ENCODE measurements at regions not wholly inside any gene's neighbourhood (a gene's known extent, or its start where the extent isn't known, plus 50 kb on each side); places are given as distances from the start of the nearest gene placed in this dataset.

DNA sequence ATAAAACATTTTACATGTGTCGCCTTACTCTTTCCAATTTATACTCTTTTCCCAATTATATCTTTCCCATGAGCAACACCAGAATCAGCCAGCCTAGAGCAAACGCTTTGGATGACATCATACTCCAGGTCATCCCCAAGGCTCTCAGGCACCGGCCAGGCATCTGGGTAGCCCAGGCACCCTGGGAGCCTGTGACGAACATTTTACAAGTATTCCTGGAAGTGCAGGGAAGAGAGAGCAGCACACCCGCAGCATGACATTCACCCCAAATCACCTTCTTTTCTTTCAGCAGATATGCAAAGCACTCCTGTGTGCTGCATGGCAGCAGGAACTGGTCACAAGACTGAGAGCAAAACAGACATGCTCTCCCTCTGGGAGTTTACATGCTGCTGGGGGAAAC lies 75.7 kb upstream of the SMIM23 start (continued):
- TF ChIP-seq, protein P1, sequence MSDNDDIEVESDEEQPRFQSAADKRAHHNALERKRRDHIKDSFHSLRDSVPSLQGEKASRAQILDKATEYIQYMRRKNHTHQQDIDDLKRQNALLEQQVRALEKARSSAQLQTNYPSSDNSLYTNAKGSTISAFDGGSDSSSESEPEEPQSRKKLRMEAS (CRISPR knock-in tag; IDR thresholded peaks at IDR 0.05): no peak
- TF ChIP-seq, protein P2, sequence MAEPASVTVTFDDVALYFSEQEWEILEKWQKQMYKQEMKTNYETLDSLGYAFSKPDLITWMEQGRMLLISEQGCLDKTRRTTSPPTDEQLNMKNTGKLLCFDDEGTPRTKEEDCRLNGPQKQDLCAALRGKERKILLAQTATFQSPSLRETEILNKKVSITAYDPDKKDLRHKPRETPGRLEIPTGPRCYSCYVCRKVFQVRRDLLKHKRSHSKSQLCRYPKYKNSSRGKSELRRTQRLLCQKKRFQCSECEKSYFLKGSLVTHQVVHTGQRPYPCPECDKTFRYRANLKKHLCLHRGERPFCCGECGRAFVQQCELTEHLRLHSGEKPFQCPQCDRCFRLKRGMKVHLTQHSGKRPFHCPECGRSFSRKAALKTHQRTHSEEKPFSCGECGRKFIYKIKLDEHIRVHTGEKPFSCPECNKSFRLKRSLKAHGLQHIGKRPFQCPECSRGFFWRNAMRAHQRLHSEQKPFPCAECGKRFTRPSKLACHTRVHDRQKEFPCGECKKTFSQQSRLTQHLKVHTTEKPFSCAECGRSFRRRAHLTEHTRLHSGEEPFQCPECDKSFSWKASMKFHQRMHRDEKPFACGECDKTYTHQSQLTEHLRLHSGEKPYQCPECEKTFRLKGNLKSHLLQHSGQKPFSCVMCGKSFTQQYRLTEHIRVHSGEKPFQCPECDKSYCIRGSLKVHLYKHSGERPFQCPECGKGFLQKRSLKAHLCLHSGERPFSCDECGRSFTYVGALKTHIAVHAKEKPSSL (CRISPR knock-in tag; conservative IDR thresholded peaks at IDR 0.05): no peak
- TF ChIP-seq JAZF1 (CRISPR knock-in tag; IDR thresholded peaks at IDR 0.05): no peak
- TF ChIP-seq GTF2I (CRISPR knock-in tag; conservative IDR thresholded peaks at IDR 0.05): no peak
- TF ChIP-seq ZNF423 (CRISPR knock-in tag; IDR thresholded peaks at IDR 0.05): no peak
- no peak for TF ChIP-seq TEAD4 (CRISPR knock-in tag; IDR thresholded peaks at IDR 0.05)

DNA sequence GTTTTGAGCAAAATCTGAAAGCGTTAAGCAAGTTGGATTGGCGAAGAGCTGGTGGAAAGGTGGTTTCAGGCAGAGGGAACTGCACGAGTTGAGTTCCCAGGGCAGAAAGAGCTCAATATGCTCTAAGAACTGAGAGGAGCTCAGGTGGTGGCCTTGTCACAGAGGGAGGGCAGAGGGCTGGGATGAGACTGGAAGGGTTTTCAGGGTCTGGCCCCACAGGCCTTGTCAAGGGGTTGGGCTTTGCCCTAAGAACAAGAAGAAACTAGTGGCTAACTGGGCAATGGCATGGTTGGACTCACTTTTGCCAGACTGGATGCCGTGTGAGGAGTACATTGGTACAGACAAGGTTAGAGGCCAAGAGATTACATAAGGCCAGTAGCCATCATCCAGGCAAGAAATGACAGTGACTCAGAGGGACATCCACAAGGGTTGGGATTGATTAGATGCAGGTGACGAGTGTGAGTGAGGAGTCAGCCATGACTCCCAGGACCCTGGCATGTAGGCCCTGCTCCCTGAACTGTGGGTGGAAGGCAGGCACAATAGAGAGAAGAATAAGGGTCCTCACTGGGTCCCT lies 75.1 kb upstream of the SMIM23 start:
- DNase-seq (ENCODE audit: low spot score) (no peak), ATAC-seq (no peak)
- ChIA-PET CTCF (interaction anchor here (1.0 kb wide), 1 partner anchor 87 kb away, joined by 3 read pairs; no protein-coding TSS in a partner anchor), POLR2A (no interaction called here)
- H3K36me3 Mint-ChIP-seq: no peaks in the 10 kb centered on the region
- peaks cover 2% of the 10 kb centered on the region; the same call in 1 of the 2 replicates for H3K27me3 Mint-ChIP-seq (ENCODE audit: low read depth)
- peaks cover 6% of the 10 kb centered on the region; the same call in 1 of the 2 replicates for H3K4me1 Mint-ChIP-seq
- TF ChIP-seq JUN (CRISPR knock-in tag; IDR thresholded peaks at IDR 0.05): no peak
- no peak for TF ChIP-seq SOX15 (CRISPR knock-in tag; IDR thresholded peaks at IDR 0.05)
- no peak for TF ChIP-seq ZNF396 (CRISPR knock-in tag; IDR thresholded peaks at IDR 0.05; ENCODE audit: borderline replicate concordance)
- TF ChIP-seq, protein P3, sequence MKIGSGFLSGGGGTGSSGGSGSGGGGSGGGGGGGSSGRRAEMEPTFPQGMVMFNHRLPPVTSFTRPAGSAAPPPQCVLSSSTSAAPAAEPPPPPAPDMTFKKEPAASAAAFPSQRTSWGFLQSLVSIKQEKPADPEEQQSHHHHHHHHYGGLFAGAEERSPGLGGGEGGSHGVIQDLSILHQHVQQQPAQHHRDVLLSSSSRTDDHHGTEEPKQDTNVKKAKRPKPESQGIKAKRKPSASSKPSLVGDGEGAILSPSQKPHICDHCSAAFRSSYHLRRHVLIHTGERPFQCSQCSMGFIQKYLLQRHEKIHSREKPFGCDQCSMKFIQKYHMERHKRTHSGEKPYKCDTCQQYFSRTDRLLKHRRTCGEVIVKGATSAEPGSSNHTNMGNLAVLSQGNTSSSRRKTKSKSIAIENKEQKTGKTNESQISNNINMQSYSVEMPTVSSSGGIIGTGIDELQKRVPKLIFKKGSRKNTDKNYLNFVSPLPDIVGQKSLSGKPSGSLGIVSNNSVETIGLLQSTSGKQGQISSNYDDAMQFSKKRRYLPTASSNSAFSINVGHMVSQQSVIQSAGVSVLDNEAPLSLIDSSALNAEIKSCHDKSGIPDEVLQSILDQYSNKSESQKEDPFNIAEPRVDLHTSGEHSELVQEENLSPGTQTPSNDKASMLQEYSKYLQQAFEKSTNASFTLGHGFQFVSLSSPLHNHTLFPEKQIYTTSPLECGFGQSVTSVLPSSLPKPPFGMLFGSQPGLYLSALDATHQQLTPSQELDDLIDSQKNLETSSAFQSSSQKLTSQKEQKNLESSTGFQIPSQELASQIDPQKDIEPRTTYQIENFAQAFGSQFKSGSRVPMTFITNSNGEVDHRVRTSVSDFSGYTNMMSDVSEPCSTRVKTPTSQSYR (CRISPR knock-in tag; IDR thresholded peaks at IDR 0.05): no peak
- H3K27ac Mint-ChIP-seq: 0 out of 2 replicates have a peak overlapping the region, but pooled peaks have one; percentile 7
- H3K4me3 Mint-ChIP-seq: no peak overlapping the region
- peaks cover 4% of the 10 kb centered on the region for H3K9me3 Mint-ChIP-seq

DNA sequence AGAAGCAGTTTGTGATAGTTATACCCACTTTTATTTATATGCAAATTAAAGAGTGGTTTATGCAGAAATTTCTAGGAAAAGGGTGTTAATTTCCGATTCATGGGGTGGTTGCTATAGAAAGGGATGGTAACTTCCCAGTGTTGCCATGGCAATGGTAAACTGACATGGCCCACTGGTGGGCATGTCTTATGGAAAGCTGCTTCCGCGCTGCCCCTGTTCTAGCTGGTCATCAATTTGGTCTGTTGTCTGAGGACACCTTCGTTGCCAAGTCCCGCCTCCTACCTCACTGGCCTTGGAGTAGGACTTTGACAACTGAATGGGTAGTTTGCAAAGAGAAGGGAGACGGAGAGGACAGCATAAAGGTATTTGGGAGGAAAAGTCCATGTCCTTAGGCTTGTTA lies 74.0 kb upstream of the SMIM23 start:
- Mint-ChIP-seq H3K27ac (no peak overlapping the region), H3K4me3 (no peak overlapping the region), H3K27me3 (ENCODE audit: low read depth) (peaks cover 2% of the 10 kb centered on the region; the same call in 1 of the 2 replicates), H3K4me1 (peaks cover 6% of the 10 kb centered on the region; the same call in 1 of the 2 replicates), H3K36me3 (no peaks in the 10 kb centered on the region), H3K9me3 (peaks cover 4% of the 10 kb centered on the region)
- CTCF ChIA-PET: interaction anchor here (1.0 kb wide), 1 partner anchor 88 kb away, joined by 3 read pairs; no protein-coding TSS in a partner anchor
- no peak for ATAC-seq
- no peak for DNase-seq (ENCODE audit: low spot score)
- POLR2A ChIA-PET: interaction anchor here (0.7 kb wide), 1 partner anchor 13 kb away, joined by 3 read pairs; no protein-coding TSS in a partner anchor
- TF ChIP-seq, protein P4, sequence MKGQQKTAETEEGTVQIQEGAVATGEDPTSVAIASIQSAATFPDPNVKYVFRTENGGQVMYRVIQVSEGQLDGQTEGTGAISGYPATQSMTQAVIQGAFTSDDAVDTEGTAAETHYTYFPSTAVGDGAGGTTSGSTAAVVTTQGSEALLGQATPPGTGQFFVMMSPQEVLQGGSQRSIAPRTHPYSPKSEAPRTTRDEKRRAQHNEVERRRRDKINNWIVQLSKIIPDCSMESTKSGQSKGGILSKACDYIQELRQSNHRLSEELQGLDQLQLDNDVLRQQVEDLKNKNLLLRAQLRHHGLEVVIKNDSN (CRISPR knock-in tag; IDR thresholded peaks at IDR 0.05): no peak
- TF ChIP-seq EMX1 (CRISPR knock-in tag; IDR thresholded peaks at IDR 0.05) (no peak), MXD4 (CRISPR knock-in tag; IDR thresholded peaks at IDR 0.05; ENCODE audit: borderline replicate concordance) (no peak), ZNF219 (CRISPR knock-in tag; IDR thresholded peaks at IDR 0.05; ENCODE audit: borderline replicate concordance) (no peak), KAT7 (CRISPR knock-in tag; IDR thresholded peaks at IDR 0.05; ENCODE audit: borderline replicate concordance) (no peak), SMAD4 (CRISPR knock-in tag; IDR thresholded peaks at IDR 0.05) (no peak), ZBTB21 (CRISPR knock-in tag; IDR thresholded peaks at IDR 0.05; ENCODE audit: borderline replicate concordance) (no peak), ZNF423 (CRISPR knock-in tag; IDR thresholded peaks at IDR 0.05) (no peak), ZNF263 (CRISPR knock-in tag; IDR thresholded peaks at IDR 0.05; ENCODE audit: low read depth) (no peak)
- TF ChIP-seq, protein P5, sequence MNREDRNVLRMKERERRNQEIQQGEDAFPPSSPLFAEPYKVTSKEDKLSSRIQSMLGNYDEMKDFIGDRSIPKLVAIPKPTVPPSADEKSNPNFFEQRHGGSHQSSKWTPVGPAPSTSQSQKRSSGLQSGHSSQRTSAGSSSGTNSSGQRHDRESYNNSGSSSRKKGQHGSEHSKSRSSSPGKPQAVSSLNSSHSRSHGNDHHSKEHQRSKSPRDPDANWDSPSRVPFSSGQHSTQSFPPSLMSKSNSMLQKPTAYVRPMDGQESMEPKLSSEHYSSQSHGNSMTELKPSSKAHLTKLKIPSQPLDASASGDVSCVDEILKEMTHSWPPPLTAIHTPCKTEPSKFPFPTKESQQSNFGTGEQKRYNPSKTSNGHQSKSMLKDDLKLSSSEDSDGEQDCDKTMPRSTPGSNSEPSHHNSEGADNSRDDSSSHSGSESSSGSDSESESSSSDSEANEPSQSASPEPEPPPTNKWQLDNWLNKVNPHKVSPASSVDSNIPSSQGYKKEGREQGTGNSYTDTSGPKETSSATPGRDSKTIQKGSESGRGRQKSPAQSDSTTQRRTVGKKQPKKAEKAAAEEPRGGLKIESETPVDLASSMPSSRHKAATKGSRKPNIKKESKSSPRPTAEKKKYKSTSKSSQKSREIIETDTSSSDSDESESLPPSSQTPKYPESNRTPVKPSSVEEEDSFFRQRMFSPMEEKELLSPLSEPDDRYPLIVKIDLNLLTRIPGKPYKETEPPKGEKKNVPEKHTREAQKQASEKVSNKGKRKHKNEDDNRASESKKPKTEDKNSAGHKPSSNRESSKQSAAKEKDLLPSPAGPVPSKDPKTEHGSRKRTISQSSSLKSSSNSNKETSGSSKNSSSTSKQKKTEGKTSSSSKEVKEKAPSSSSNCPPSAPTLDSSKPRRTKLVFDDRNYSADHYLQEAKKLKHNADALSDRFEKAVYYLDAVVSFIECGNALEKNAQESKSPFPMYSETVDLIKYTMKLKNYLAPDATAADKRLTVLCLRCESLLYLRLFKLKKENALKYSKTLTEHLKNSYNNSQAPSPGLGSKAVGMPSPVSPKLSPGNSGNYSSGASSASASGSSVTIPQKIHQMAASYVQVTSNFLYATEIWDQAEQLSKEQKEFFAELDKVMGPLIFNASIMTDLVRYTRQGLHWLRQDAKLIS (CRISPR knock-in tag; IDR thresholded peaks at IDR 0.05; ENCODE audit: borderline replicate concordance): no peak
- TF ChIP-seq, protein P6, sequence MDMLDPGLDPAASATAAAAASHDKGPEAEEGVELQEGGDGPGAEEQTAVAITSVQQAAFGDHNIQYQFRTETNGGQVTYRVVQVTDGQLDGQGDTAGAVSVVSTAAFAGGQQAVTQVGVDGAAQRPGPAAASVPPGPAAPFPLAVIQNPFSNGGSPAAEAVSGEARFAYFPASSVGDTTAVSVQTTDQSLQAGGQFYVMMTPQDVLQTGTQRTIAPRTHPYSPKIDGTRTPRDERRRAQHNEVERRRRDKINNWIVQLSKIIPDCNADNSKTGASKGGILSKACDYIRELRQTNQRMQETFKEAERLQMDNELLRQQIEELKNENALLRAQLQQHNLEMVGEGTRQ (CRISPR knock-in tag; IDR thresholded peaks at IDR 0.05): no peak
- TF ChIP-seq, protein P7, sequence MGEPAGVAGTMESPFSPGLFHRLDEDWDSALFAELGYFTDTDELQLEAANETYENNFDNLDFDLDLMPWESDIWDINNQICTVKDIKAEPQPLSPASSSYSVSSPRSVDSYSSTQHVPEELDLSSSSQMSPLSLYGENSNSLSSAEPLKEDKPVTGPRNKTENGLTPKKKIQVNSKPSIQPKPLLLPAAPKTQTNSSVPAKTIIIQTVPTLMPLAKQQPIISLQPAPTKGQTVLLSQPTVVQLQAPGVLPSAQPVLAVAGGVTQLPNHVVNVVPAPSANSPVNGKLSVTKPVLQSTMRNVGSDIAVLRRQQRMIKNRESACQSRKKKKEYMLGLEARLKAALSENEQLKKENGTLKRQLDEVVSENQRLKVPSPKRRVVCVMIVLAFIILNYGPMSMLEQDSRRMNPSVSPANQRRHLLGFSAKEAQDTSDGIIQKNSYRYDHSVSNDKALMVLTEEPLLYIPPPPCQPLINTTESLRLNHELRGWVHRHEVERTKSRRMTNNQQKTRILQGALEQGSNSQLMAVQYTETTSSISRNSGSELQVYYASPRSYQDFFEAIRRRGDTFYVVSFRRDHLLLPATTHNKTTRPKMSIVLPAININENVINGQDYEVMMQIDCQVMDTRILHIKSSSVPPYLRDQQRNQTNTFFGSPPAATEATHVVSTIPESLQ (CRISPR knock-in tag; IDR thresholded peaks at IDR 0.05): no peak

Data from WTC11 (cell line).